Endothelial cell of umbilical vein (primary cell): ENCODE measurements at regions not wholly inside any gene's neighbourhood (a gene's known extent, or its start where the extent isn't known, plus 50 kb on each side); places are given as distances from the start of the nearest gene placed in this dataset.

Source experiments
- BruUV-seq: library from RNA; stranded (reverse); fragments of 400-500 nt; replicated peaks from 2 replicates; lab custom pipeline; 2021; lab: Mats Ljungman, UMichigan
- CTCF ChIA-PET: fragments of 300-600, 350-600 bp; sonication (Branson Sonifier 250); formaldehyde crosslinking; loops from one replicate; lab custom pipeline; 2021; ENCODE audit warnings: antibody characterized with exemption, inconsistent platforms; lab: Charles Lee
- POLR2A ChIA-PET: fragments of 300-600, 350-600 bp; sonication (Branson Sonifier 250); formaldehyde crosslinking; loops from one replicate; lab custom pipeline; 2021; ENCODE audit warnings: antibody characterized with exemption, inconsistent platforms; lab: Charles Lee
- DNase-seq: peaks from one replicate; pipeline ENCODE4 v3.0.0-alpha.2; 2011; ENCODE audit warnings: low read depth, low spot score
- FAIRE-seq: peaks from 2 replicates; lab custom pipeline; 2011; peaks lifted over from hg19 to GRCh38; lab: Jason Lieb, UNC
- H2AFZ ChIP-seq: 2 replicates; pipeline ENCODE4 v1.6.0; 2012; ENCODE audit warnings: low read depth, low read length, control low read depth, inconsistent platforms
- H3K27ac ChIP-seq: 2 replicates; pipeline ENCODE4 v1.5.1; 2011; ENCODE audit warnings: low read depth, mild to moderate bottlenecking, control low read depth, low read length, moderate library complexity; ENCODE audit not compliant: insufficient read depth
- H3K27me3 ChIP-seq, 2 experiments: 2 replicates each; pipeline versions ENCODE4 v1.6.0 to v1.6.1; 2011; ENCODE audit warnings: low read length in 2 of 2, mixed read lengths in 1 of 2; ENCODE audit not compliant: control insufficient read depth in 2 of 2, insufficient read depth in 2 of 2
- H3K36me3 ChIP-seq, 2 experiments: 2 replicates in 1 of 2; 3 replicates in 1 of 2; pipeline ENCODE4 v1.5.1; 2011; ENCODE audit warnings: low read length in 2 of 2, mild to moderate bottlenecking in 1 of 2, moderate library complexity in 1 of 2; ENCODE audit not compliant: control insufficient read depth in 2 of 2, insufficient read depth in 2 of 2; ENCODE audit errors: extremely low read depth in 1 of 2
- H3K4me1 ChIP-seq: 3 replicates; pipeline ENCODE4 v1.5.1; 2011; ENCODE audit warnings: mild to moderate bottlenecking, low read length; ENCODE audit not compliant: control insufficient read depth, insufficient read depth; ENCODE audit errors: extremely low read depth
- H3K4me2 ChIP-seq: 2 replicates; pipeline ENCODE4 v1.6.1; 2011; ENCODE audit warnings: low read length, control low read depth, mixed read lengths; ENCODE audit not compliant: insufficient read depth
- H3K4me3 ChIP-seq, 3 experiments: fragments of 200-600 bp in 1 of 3; sonication (generic), shearing (Covaris generic) in 1 of 3; replicated peaks in 1 of 3; 2 replicates each; pipeline ENCODE4 v1.5.1; 2011 to 2016; ENCODE audit warnings: control low read depth in 3 of 3, low read length in 3 of 3, mild to moderate bottlenecking in 2 of 3, inconsistent platforms in 1 of 3, low read depth in 1 of 3, moderate library complexity in 1 of 3; ENCODE audit not compliant: insufficient read depth in 1 of 3
- H3K79me2 ChIP-seq: 2 replicates; pipeline ENCODE4 v1.6.0; 2012; ENCODE audit warnings: low read length, inconsistent platforms; ENCODE audit not compliant: control insufficient read depth, insufficient read depth
- H3K9ac ChIP-seq: replicated peaks from 2 replicates; pipeline ENCODE3; 2011; ENCODE audit warnings: low read length, control low read depth; ENCODE audit not compliant: insufficient read depth; ENCODE audit errors: extremely low read depth
- H3K9me1 ChIP-seq: replicated peaks from 3 replicates; pipeline ENCODE4 v1.6.0; 2011; ENCODE audit warnings: mild to moderate bottlenecking, low read length; ENCODE audit not compliant: control insufficient read depth, insufficient read depth; ENCODE audit errors: extremely low read depth
- H3K9me3 ChIP-seq: replicated peaks from 2 replicates; pipeline ENCODE4 v1.5.1; 2012; ENCODE audit warnings: low read length, inconsistent platforms; ENCODE audit not compliant: control insufficient read depth, insufficient read depth
- H4K20me1 ChIP-seq: replicated peaks from 2 replicates; pipeline ENCODE3; 2011; ENCODE audit warnings: mild to moderate bottlenecking, low read length; ENCODE audit not compliant: control insufficient read depth, insufficient read depth; ENCODE audit errors: extremely low read depth
- EZH2 ChIP-seq: IDR thresholded peaks from 2 replicates; pipeline ENCODE4 v1.6.1; 2012; ENCODE audit warnings: borderline replicate concordance, low read depth, mild to moderate bottlenecking, moderate library complexity, low read length, inconsistent platforms; ENCODE audit not compliant: severe bottlenecking
- GATA2 ChIP-seq: IDR thresholded peaks from 2 replicates; pipeline ENCODE4 v1.7.0; 2011; ENCODE audit warnings: low read depth, mild to moderate bottlenecking, moderate library complexity, mixed read lengths, low read length; ENCODE audit not compliant: insufficient read length, insufficient read depth
- POLR2AphosphoS5 ChIP-seq: IDR thresholded peaks from 2 replicates; pipeline ENCODE4 v1.6.1; 2012; ENCODE audit warnings: low read depth, mild to moderate bottlenecking, control low read depth, low read length, moderate library complexity; ENCODE audit not compliant: insufficient read depth
- dilution Hi-C: fragments of 300-500 bp; cut with MboI; formaldehyde crosslinking; loops from one replicate; pipeline ENCODE4 v1.15.0; 2019; ENCODE audit warnings: low sequenced_read_pairs; ENCODE audit not compliant: extremely low pct_ligation_motif_present
- intact Hi-C: fragments of 100-400 bp; cut with micrococcal nuclease; formaldehyde crosslinking; loops from one replicate; pipeline ENCODE4 v1.10.0; 2022
- TF ChIP-seq, protein P1 (sequence below), 2 donors: IDR thresholded peaks; 1 replicate in 1 of 2; 2 replicates in 1 of 2; pipeline ENCODE4 v1.5.1; 2011; ENCODE audit warnings: low read length in 2 of 2, mild to moderate bottlenecking in 2 of 2, moderate library complexity in 2 of 2, control low read depth in 1 of 2, inconsistent platforms in 1 of 2, low read depth in 1 of 2; ENCODE audit not compliant: insufficient read depth in 1 of 2; ENCODE audit errors: extremely low read depth in 1 of 2
- TF ChIP-seq, protein P2 (sequence below): IDR thresholded peaks from 2 replicates; pipeline ENCODE4 v1.6.1; 2011; ENCODE audit not compliant: insufficient read depth, insufficient read length

DNA sequence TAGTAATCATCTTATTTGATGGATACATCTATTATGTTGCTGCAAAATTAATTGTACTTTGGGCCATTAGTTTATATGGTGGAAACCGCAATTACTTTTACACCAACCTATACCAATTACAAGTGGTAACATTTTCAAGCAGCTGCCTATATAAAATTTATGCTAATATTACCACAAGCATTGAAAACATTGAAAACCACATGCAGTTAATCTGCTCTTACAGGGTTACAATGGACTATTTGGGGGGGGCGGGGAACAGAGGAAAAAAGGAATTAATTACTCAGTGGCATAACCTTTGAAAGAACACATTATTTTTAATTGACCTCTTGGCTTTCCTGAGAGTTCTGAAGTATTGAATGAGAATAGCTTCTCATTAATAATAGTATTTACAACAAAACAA lies 1793.2 kb downstream of the NCAM2 start:
- H3K9me3 ChIP-seq, result no peaks in the 10 kb centered on the region
- POLR2A ChIA-PET, result no interaction called here
- no peak for TF ChIP-seq EZH2
- no peak for TF ChIP-seq POLR2AphosphoS5
- no peak for TF ChIP-seq GATA2

DNA sequence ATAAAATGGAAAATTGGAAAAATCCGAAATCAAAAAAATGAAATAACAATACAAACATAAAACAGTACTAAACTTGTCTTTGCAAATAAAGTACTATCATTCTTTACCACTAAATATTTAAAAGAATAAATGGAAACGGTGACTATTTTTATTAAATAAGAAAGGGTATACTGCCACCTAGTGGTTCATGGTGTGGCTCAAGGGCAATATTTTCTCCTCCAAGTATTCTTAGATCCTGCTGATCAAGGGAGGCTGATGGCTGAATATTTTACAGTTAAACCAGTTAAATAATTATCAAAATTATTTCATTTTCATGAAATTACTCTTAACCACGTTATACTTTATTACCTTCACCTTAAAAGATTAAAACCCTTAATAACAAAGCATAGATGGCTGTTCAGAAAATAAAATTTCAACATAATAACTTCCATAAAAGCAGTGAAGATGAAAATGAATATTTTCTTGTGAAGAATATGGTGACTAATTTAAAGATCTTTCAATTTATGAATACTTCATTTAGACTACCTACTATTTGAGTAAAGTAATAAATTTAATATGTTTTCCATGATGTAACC lies 1793.9 kb downstream of the NCAM2 start:
- Histone ChIP-seq H3K27ac (no peak overlapping the region), H3K9me1 (no peaks in the 10 kb centered on the region), H4K20me1 (no peaks in the 10 kb centered on the region), H3K36me3 (no peaks in the 10 kb centered on the region), H3K4me1 (no peaks in the 10 kb centered on the region), H3K9ac (no peak overlapping the region), H3K79me2 (no peaks in the 10 kb centered on the region), H3K27me3 (no peaks in the 10 kb centered on the region), H3K4me2 (no peak overlapping the region), H3K4me3 (no peak overlapping the region), H2AFZ (no peak overlapping the region), H3K9me3 (no peaks in the 10 kb centered on the region)
- TF ChIP-seq, protein P1, sequence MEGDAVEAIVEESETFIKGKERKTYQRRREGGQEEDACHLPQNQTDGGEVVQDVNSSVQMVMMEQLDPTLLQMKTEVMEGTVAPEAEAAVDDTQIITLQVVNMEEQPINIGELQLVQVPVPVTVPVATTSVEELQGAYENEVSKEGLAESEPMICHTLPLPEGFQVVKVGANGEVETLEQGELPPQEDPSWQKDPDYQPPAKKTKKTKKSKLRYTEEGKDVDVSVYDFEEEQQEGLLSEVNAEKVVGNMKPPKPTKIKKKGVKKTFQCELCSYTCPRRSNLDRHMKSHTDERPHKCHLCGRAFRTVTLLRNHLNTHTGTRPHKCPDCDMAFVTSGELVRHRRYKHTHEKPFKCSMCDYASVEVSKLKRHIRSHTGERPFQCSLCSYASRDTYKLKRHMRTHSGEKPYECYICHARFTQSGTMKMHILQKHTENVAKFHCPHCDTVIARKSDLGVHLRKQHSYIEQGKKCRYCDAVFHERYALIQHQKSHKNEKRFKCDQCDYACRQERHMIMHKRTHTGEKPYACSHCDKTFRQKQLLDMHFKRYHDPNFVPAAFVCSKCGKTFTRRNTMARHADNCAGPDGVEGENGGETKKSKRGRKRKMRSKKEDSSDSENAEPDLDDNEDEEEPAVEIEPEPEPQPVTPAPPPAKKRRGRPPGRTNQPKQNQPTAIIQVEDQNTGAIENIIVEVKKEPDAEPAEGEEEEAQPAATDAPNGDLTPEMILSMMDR (IDR thresholded peaks at IDR 0.05; ENCODE audit: extremely low read depth in 1 of 2, insufficient read depth in 1 of 2, low read depth in 1 of 2, low read length in 2 of 2), result peak; percentile 45 to 46
- TF ChIP-seq, protein P2, sequence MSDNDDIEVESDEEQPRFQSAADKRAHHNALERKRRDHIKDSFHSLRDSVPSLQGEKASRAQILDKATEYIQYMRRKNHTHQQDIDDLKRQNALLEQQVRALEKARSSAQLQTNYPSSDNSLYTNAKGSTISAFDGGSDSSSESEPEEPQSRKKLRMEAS, result no peak
- TF ChIP-seq EZH2, result no peak
- no peak for TF ChIP-seq GATA2
- intact Hi-C loops (loop anchor here (1.0 to 5.0 kb wide), 7 partner anchors 109 to 1793 kb away; no protein-coding TSS in a partner anchor), dilution Hi-C loops (no loop called here)
- DNase-seq (peak; percentile 77), FAIRE-seq (no peak)
- POLR2A ChIA-PET, result no interaction called here
- BruUV-seq, result no TSS peak
- CTCF ChIA-PET, result interaction anchor here (0.8 to 2.0 kb wide), 23 partner anchors 10 to 1788 kb away, joined by 3 to 25 read pairs (median 5); no protein-coding TSS in a partner anchor

More for the DNA sequence above, 1793.2 kb downstream of the NCAM2 start:
- H3K4me3 ChIP-seq, result no peak overlapping the region
- no peaks in the 10 kb centered on the region for H3K27me3 ChIP-seq
- DNase-seq (peak; percentile 41), FAIRE-seq (no peak)
- H3K9me1 ChIP-seq, result no peaks in the 10 kb centered on the region
- no peaks in the 10 kb centered on the region for H4K20me1 ChIP-seq
- no peak overlapping the region for H2AFZ ChIP-seq
- no peaks in the 10 kb centered on the region for H3K79me2 ChIP-seq
- no peak overlapping the region for H3K27ac ChIP-seq
- no peaks in the 10 kb centered on the region for H3K4me1 ChIP-seq
- intact Hi-C loops (loop anchor here (1.0 to 5.0 kb wide), 3 partner anchors 371 to 1792 kb away; no protein-coding TSS in a partner anchor), dilution Hi-C loops (no loop called here)
- no TSS peak for BruUV-seq
- H3K4me2 ChIP-seq, result no peak overlapping the region
- H3K36me3 ChIP-seq, result no peaks in the 10 kb centered on the region
- CTCF ChIA-PET, result interaction anchor here (0.7 to 2.0 kb wide), 22 partner anchors 9 to 1791 kb away, joined by 3 to 25 read pairs (median 4); no protein-coding TSS in a partner anchor
- no peak overlapping the region for H3K9ac ChIP-seq
